Stimulated activated naive CD8-positive, alpha-beta T cell treated with anti-CD3 and anti-CD28 coated beads, Interleukin-15, amount 100 ng/mL, for 72 hours (primary cell): ENCODE measurements at regions not wholly inside any gene's neighbourhood (a gene's known extent, or its start where the extent isn't known, plus 50 kb on each side); places are given as distances from the start of the nearest gene placed in this dataset.
A peak's percentile ranks its signal among the peaks of the same experiment; 100 is the strongest.

Experiments
- ATAC-seq: fragments of 150-1000 bp; cut with Tn5 transposase; 2 replicates; pipeline ENCODE4 v1.10.0; 2021; ENCODE audit warnings: mild to moderate bottlenecking, moderate library complexity
- DNase-seq, 2 donors: peaks; one replicate each; pipeline ENCODE4 v3.0.0; 2021 to 2022
- H3K27ac Mint-ChIP-seq, 2 donors: one replicate each; pipeline ENCODE4 v1.8.0; 2022; ENCODE audit warnings: mild to moderate bottlenecking in 2 of 2, mixed read lengths in 2 of 2, moderate library complexity in 2 of 2
- H3K27me3 Mint-ChIP-seq: one replicate; pipeline ENCODE4 v1.8.0; 2022; ENCODE audit warnings: mixed read lengths
- H3K4me1 Mint-ChIP-seq: one replicate; pipeline ENCODE4 v1.8.0; 2022; ENCODE audit warnings: mild to moderate bottlenecking, mixed read lengths
- H3K4me3 Mint-ChIP-seq, 2 donors: one replicate each; pipeline ENCODE4 v1.8.0; 2022; ENCODE audit warnings: mild to moderate bottlenecking in 2 of 2, mixed read lengths in 2 of 2, moderate library complexity in 1 of 2
- H3K9me3 Mint-ChIP-seq, 2 donors: one replicate each; pipeline ENCODE4 v1.8.0; 2022; ENCODE audit warnings: mixed read lengths in 2 of 2

DNA sequence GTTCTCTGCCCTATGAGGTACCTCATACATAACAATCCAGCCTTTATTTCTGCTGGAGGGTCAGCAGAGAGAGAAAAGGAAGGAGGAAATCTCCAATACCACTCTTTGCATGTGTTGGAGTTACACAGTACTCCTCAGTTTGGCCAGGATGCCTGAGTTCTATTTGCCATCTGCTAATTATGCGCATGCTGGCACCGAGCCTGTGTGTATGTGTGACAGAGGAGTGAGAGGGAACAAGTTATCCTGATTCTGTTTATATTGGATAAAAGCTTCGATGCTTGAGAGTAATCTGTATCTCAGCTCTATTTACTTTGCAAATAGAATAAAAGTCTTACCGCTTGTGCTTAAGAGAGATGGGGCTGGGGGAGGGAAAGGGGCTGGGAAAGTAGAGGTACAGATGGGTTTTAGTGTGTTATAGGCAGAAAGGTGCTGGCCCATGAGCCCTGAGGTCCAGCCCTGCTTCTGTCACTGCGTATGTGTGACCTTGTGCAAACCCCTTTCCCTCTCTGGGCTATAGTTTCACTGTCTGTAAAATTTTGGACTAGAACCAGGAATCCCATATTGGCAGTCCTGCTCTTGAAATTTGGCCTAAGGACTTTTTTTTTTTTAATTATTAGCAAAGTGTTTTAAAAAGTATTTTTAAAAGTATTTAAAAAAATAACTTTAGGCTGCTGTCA, 54.5 kb upstream of the PLXNA2 start:
- H3K27me3 Mint-ChIP-seq, result peaks cover 53% of the 10 kb centered on the region
- ATAC-seq, result no peak
- no peak for DNase-seq
- H3K4me1 Mint-ChIP-seq, result no peaks in the 10 kb centered on the region
- no peak overlapping the region for H3K4me3 Mint-ChIP-seq
- no peaks in the 10 kb centered on the region for H3K9me3 Mint-ChIP-seq
- H3K27ac Mint-ChIP-seq, result no peak overlapping the region

DNA sequence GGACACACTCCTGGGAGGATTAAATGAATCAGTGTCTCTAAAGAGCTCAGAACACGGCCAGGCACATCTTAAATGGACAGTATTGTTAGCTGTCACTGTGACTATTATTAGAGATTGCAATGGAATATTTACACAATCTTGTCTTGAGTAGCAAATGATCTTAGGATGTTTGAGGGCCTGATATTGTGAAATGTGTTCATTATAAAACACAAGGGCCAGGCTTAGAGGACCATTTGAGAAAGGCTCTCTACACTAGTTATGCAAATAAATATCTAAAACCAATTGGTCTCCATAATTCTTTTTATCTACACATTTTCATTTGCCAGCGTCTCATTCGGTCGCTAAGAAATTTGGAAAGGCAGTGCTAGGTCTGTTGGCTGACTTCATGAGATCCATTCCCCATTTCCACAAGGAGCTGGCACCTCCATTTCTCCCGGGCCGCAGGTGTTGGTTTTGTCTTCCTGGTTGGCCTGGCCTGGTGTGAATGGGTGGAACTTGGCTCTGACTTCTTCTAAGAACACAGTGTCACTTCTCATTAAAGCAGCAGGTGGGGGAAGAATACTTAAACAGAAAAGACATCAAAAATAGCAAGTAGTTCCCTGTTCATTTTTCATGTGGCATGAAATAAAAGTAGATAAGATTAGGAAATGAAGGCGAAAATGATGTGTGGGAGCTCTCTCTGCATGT, 56.0 kb upstream of the PLXNA2 start:
- H3K4me1 Mint-ChIP-seq, result no peaks in the 10 kb centered on the region
- ATAC-seq (no peak), DNase-seq (no peak)
- no peak overlapping the region for H3K27ac Mint-ChIP-seq
- H3K4me3 Mint-ChIP-seq, result no peak overlapping the region
- H3K27me3 Mint-ChIP-seq, result peaks cover 40% of the 10 kb centered on the region
- H3K9me3 Mint-ChIP-seq, result no peaks in the 10 kb centered on the region

DNA sequence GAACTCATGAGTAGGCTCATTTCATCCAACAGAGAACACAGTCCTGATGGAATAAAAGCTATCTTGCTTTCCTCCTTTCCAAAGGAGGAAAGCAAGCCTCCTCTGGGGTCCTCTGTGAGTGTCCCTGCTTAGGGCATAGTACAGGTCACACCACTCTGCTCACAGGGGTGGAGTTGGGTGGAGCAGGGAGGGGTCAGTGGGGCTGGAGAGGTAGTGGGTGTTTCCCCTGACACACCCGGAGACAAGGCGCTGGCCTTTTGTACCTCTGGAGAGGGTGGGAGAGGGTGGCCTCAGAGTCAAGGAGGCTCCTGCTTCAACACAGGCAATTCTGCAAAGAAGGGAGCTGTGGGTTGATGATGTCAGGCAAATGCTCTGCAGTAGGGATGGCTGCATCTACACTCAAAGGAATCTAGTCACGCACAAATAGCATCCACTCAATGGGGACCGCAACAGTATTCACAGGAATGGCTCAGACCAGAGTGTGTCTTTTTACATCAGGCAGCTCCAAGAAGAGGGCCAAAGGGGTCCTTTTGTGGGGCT, 58.6 kb upstream of the PLXNA2 start:
- peaks cover 33% of the 10 kb centered on the region for H3K27me3 Mint-ChIP-seq
- H3K9me3 Mint-ChIP-seq, result no peaks in the 10 kb centered on the region
- DNase-seq (no peak), ATAC-seq (peak; percentile 37)
- H3K27ac Mint-ChIP-seq, result no peak overlapping the region
- no peak overlapping the region for H3K4me3 Mint-ChIP-seq
- H3K4me1 Mint-ChIP-seq, result no peaks in the 10 kb centered on the region

DNA sequence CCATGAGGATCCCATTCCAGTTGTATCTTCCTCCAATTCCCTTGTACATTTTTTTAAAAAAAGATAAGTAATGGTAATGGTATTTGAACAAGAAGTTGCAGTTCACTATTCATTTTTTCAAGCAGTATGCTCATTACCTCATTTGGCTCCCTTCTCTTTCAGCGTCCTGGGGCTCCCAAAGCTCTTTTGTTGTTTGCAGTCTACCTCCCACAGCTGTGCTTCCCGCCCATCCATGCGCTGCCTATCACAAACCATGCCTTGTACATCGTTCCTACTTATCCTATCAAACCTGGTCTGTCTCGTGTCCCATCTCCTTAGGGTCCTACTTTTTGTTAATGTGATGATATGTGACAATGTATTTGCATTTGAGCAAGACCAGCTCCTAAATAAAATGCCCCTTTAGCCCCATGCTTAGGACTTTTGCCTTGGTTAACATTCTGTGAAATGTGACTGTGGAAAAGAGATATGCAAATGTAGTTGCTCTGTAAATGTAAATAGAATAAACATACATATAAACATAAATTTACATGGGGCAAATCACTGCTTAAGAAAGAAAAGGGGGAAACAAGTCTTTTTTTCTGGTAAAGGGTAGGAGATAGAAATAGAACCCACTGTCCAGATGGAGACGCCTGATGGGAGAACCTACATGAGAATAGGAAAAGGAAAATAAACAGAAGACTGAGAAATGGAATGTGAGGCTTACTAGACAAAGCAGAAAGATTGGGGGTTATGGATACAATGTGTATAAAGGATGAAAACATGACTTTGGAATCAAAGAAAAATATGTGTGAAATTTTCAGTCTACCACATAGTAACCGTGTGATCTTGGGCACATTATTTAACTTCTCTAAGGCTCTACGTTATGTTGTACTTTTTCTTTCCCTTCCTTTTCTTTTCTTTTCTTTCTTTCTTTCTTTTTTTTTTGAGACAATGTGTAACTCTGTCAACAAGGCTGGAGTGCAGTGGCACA, 59.8 kb upstream of the PLXNA2 start:
- no peaks in the 10 kb centered on the region for H3K9me3 Mint-ChIP-seq
- H3K27me3 Mint-ChIP-seq, result peaks cover 33% of the 10 kb centered on the region
- H3K4me3 Mint-ChIP-seq, result no peak overlapping the region
- no peaks in the 10 kb centered on the region for H3K4me1 Mint-ChIP-seq
- DNase-seq, result no peak
- H3K27ac Mint-ChIP-seq, result no peak overlapping the region
- no peak for ATAC-seq

DNA sequence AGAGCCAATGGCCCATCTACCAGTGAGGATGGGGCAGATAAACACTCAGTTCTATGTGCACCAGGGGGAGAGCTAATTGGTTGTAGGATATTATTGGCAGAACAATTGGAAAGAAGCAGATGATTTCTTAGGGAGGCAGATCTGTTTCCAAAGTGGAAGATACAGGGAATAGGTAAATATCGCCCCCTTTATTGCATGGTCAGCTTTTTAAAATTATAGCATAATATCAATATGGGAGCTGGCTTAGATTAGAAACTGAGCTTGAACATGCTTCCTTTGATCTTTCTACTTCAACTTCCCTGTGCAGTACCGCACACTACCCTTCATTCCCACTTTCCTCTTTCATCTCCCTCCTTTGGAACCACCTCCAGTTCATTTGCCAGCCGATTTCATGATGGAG, 64.0 kb upstream of the PLXNA2 start:
- Mint-ChIP-seq H3K27me3 (peaks cover 22% of the 10 kb centered on the region), H3K9me3 (no peaks in the 10 kb centered on the region), H3K27ac (no peak overlapping the region), H3K4me1 (no peaks in the 10 kb centered on the region), H3K4me3 (no peak overlapping the region)
- ATAC-seq, result no peak
- no peak for DNase-seq

DNA sequence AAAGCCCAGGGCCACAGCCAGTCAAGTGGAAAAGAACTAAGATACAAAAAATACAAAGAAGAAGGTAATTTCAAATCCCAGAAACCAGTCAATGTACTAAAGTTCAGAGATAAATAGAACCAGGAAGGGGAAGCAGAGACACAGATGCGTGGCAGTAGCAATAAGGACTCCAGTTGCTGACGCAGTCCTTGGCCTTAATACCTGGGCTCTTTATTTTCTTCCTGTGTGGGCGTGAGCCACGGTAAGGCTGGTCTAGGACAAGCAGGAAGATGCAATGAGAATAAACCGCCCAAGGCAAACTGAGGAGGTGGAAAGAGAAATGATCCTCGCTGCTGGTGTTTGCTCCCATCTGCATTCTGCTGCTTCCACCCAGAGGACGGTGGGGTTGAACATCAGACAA, 65.6 kb upstream of the PLXNA2 start:
- Mint-ChIP-seq H3K4me3 (no peak overlapping the region), H3K27me3 (peaks cover 22% of the 10 kb centered on the region), H3K9me3 (no peaks in the 10 kb centered on the region), H3K27ac (peak overlapping the region in 1 of 2 donors; percentile 48), H3K4me1 (no peaks in the 10 kb centered on the region)
- ATAC-seq, result no peak
- no peak for DNase-seq

DNA sequence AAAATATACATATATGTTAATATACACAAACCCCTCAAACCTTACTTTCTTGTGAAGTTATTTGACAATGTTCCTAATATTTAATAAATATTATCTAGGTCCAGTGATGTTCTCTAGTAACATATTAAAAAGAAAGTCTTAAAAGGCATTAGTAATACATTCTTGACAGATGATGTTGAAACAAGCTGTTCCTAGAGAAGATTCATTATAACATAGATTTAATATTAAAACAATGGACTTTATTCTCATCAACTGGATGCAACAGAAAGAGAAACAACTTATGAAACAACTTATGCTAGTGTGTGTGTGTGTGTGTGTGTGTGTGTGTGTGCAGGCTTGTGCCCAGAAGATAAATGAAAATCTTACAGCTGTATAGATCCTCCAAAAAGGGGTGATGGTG, 68.5 kb upstream of the PLXNA2 start:
- Mint-ChIP-seq H3K4me3 (no peak overlapping the region), H3K27me3 (peaks cover 24% of the 10 kb centered on the region), H3K4me1 (no peaks in the 10 kb centered on the region), H3K9me3 (no peaks in the 10 kb centered on the region), H3K27ac (no peak overlapping the region)
- ATAC-seq (no peak), DNase-seq (no peak)

DNA sequence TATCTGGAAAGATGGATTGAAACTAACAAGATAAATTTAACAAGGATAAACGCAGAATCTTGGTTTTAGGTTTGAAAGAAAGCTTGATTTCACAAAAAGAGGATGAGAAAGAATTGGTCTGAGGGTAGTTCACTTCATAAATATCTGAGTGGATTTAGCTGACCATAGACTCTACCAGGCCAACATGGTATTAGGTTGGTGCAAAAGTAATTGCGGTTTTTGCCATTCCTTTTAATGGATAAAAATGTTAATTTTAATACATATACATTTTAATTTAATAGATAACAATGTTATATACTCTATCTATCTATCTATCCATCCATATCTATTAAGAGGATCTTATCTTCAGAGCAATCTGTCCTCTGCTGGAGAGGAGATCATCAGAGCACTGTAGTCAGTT, 70.2 kb upstream of the PLXNA2 start:
- Mint-ChIP-seq H3K4me1 (no peaks in the 10 kb centered on the region), H3K9me3 (no peaks in the 10 kb centered on the region), H3K27ac (no peak overlapping the region), H3K4me3 (no peak overlapping the region), H3K27me3 (peaks cover 24% of the 10 kb centered on the region)
- ATAC-seq (no peak), DNase-seq (no peak)

DNA sequence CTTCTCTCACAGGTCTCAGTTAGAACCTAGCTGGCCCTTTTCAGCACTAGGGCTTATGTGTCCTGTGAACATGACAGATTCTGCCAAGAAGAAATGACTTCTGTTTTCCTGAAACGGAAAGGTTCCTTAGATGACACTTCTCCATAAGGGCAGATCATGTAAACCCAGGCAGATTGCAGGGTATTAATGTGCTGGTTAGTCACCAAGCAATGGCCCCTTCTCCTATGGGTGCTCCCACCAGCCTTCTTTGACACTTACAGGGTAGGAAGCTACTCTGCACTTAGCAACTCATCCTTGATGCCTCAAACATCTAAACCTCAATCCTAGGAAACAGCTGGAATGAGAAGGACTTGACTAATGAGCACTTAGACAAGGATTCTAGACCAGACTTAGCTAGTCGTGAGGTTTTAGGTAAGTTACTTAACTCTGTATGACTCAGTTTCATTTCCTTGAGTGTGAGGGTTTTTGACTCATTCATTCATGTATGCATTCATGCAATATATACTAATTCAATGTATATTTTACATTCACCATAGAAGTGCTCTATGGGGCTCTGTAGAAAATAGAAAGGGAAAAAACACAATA, 74.1 kb upstream of the PLXNA2 start:
- peaks cover 17% of the 10 kb centered on the region for H3K27me3 Mint-ChIP-seq
- no peaks in the 10 kb centered on the region for H3K4me1 Mint-ChIP-seq
- H3K9me3 Mint-ChIP-seq, result no peaks in the 10 kb centered on the region
- ATAC-seq (no peak), DNase-seq (no peak)
- no peak overlapping the region for H3K4me3 Mint-ChIP-seq
- no peak overlapping the region for H3K27ac Mint-ChIP-seq

DNA sequence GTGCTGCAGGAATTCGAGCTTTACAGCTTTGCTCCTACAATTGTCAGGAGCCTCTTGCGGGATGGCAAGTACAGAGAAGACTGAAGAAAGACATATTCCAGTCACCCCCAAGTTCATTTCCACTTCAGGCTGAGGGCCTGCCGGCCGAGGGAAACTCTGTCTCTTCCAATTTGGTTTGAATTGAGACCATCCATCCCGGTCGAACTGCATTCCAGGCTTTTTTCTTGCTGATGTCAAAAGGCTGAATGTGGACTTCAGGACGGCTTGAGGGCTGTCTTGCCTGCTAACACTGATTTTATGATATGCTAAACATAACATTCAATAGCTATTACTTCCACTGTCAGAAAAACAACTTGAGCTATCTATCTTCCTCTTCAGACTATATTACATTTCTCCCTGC, 79.8 kb upstream of the PLXNA2 start:
- Mint-ChIP-seq H3K27ac (no peak overlapping the region), H3K27me3 (peaks cover 30% of the 10 kb centered on the region), H3K9me3 (no peaks in the 10 kb centered on the region), H3K4me1 (no peaks in the 10 kb centered on the region), H3K4me3 (no peak overlapping the region)
- ATAC-seq (no peak), DNase-seq (no peak)

DNA sequence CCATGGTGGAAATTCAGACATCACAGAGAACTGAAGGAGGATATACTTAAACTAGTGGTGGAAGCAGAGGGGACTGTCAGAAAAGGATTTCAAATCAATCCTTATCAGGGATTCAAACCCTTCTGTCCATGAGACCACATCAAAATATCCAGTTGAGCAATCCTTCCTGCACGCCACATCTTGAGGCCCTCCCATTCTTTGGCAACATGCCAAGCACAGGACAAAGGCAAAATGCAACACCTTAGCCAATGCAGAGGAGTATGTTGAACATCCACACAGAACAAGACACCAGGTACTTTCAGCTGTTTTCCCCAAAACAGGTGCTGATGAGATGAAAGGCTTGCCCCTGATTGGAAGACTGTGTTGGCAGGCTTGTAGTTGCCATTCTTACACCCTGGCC, 81.8 kb upstream of the PLXNA2 start:
- DNase-seq (no peak), ATAC-seq (no peak)
- H3K9me3 Mint-ChIP-seq, result no peaks in the 10 kb centered on the region
- no peak overlapping the region for H3K4me3 Mint-ChIP-seq
- H3K4me1 Mint-ChIP-seq, result no peaks in the 10 kb centered on the region
- no peak overlapping the region for H3K27ac Mint-ChIP-seq
- peaks cover 41% of the 10 kb centered on the region for H3K27me3 Mint-ChIP-seq

DNA sequence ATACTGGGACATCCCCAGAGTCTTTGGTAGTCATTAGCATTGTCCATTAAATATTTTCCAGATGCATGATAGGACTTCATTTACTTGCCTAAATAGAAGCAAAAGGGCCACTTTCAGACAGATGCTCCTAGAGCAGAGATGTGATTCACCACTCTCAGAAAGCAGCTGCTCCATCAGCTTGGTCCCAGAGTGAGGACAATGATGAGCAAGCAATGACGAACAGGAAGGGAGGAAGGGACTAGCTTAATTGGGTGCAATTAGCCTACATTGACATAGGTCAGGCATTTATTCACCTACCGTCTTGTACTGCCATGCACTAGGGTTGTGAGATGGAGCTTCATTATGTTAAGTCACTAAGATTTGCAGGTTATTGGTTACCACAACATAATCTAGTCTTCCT, 85.1 kb upstream of the PLXNA2 start:
- no peak overlapping the region for H3K27ac Mint-ChIP-seq
- H3K27me3 Mint-ChIP-seq, result peaks cover 50% of the 10 kb centered on the region
- ATAC-seq (no peak), DNase-seq (no peak)
- H3K4me1 Mint-ChIP-seq, result no peaks in the 10 kb centered on the region
- no peaks in the 10 kb centered on the region for H3K9me3 Mint-ChIP-seq
- no peak overlapping the region for H3K4me3 Mint-ChIP-seq

DNA sequence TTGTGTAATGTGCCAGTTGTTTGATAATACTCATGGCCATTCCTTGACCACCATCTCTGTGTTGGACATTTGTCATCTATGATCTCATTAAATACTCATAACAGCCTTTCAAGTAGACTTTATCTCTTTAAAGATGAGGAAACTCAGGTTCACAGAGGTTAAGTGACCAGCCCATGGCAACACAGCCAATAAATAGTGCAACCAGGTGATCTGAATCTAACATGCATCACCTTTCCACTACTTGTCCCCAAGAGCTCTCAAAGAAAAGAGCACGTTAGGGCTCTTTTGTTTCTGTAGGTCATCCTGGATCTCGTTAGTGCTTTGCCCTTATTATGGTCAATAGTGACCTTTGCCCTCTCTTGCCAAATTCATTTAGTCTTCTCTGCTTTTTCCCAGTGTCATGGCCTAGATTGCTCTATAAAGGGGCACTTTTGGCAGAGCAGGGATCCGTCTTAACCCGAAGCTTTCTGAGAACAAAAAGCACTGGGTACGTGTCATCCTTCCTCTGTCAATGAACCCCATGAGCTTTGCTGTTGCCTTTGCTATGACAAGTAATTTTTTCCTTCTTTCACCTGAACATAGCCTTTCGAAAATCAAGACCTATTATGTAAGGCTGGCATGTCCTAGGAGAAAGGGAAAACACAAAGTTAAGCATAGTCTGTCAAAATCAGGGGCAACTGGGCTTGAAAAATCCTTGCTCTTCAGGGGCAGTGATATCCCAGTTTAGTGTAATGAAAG, 88.0 kb upstream of the PLXNA2 start:
- Mint-ChIP-seq H3K4me3 (no peak overlapping the region), H3K4me1 (no peaks in the 10 kb centered on the region), H3K9me3 (no peaks in the 10 kb centered on the region), H3K27me3 (peaks cover 58% of the 10 kb centered on the region), H3K27ac (no peak overlapping the region)
- DNase-seq, result no peak
- no peak for ATAC-seq

DNA sequence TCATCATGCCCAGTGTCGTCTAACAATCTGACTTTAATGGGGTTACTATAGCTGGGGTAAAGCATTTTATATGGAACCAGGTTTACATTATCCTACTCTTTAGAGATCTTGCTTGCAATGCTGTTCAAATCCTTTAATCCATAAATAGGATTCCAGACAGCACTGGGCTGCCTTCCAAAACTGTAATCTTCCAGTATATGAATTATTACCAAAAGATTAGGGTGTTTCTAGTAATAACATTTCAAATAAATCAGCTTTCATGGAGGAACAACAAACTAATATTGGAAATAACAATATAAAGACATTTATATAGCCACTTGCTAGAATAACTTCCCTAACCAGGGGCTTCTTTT, 88.6 kb upstream of the PLXNA2 start:
- no peaks in the 10 kb centered on the region for H3K9me3 Mint-ChIP-seq
- H3K4me3 Mint-ChIP-seq, result no peak overlapping the region
- peaks cover 54% of the 10 kb centered on the region for H3K27me3 Mint-ChIP-seq
- ATAC-seq (no peak), DNase-seq (no peak)
- no peak overlapping the region for H3K27ac Mint-ChIP-seq
- no peaks in the 10 kb centered on the region for H3K4me1 Mint-ChIP-seq

DNA sequence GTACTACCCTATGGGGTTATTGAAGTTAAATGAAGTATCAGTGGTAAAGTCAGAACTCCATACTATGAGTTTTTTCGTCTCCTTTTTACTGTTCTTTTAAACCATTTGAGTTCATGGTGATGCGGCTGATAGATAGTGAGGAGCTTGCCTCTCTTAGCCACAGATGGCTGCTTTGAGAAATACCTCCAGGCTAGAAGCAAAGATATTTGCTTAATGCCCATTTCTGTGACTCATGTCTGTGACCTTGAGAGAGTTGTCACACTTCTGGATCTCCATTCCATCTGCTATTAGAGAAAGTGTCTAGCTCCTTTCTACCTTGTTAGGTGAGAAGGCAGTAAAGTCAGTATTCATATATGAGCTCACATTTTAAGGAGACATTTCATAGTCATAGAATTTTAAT, 89.5 kb upstream of the PLXNA2 start:
- no peak for ATAC-seq
- no peak for DNase-seq
- Mint-ChIP-seq H3K27me3 (peaks cover 54% of the 10 kb centered on the region), H3K4me3 (no peak overlapping the region), H3K4me1 (no peaks in the 10 kb centered on the region), H3K9me3 (no peaks in the 10 kb centered on the region), H3K27ac (no peak overlapping the region)
